Stimulated activated naive CD8-positive, alpha-beta T cell treated with anti-CD3 and anti-CD28 coated beads, Interleukin-15, Interleukin-2, amounts not matched to agents 100 U/mL and 50 U/mL, for 24 hours (primary cell): ENCODE measurements at regions not wholly inside any gene's neighbourhood (a gene's known extent, or its start where the extent isn't known, plus 50 kb on each side); places are given as distances from the start of the nearest gene placed in this dataset.
A peak's percentile ranks its signal among the peaks of the same experiment; 100 is the strongest.

Experiments
- ATAC-seq: fragments of 150-1000 bp; cut with Tn5 transposase; one replicate; pipeline ENCODE4 v1.10.0; 2021
- DNase-seq: peaks from one replicate; pipeline ENCODE4 v3.0.0; 2021

DNA sequence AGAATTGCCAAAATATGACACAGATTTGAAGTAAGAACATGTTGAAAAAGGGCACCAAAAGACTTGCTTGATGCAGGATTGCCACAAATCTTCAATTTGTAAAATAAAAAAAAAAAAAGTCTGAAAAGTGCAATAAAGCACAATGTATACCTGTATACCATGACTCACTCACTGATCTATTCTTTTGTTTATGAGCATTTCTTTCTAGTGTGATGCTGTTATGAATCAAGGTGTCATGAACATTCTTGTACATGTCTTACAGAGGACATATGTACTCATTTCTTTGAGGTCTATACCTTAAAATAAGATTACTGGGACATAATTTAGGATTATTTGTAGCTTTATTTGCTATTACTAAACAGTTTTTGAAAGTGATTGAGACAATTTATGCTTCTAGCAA lies 464.9 kb upstream of the RBMS3 start:
- no peak for DNase-seq
- ATAC-seq = no peak

DNA sequence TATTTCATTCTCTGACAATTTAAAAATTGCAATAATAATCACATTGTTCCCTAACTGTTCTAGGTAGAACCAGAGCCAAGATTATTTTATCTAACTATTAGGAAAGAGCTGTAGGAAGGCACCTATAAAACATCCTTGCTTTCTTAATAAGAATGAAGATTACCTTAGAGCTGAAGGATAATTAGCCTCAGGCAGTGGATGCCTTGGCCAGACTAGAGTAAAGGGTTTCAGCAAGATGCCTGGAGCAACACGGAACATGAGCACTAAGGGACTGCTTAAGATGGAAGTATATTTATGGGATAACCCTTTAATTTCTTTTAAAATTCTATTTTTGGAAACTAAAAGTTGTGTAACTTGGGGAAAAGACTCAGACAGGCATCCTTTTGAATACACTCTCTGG lies 456.6 kb upstream of the RBMS3 start:
- no peak for ATAC-seq
- no peak for DNase-seq

DNA sequence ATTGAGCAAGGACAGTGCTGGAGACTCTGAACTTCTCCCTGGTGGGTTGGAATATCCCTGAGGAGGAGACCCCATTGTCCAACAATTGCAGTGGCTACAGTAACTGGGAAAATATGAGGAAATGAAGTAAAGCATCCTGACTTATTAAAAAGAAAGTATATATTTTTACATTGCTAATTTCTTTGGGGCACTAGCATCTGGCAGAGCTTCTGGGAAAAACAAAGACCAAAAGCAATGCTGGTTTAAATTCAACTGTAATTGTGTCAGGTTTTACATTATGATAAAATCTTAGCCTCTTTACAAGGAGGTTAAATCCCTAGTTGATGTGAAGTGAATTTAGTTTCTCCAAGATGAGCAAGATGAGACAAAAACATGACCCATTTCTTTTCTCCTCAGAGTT lies 454.0 kb upstream of the RBMS3 start:
- no peak for ATAC-seq
- no peak for DNase-seq

DNA sequence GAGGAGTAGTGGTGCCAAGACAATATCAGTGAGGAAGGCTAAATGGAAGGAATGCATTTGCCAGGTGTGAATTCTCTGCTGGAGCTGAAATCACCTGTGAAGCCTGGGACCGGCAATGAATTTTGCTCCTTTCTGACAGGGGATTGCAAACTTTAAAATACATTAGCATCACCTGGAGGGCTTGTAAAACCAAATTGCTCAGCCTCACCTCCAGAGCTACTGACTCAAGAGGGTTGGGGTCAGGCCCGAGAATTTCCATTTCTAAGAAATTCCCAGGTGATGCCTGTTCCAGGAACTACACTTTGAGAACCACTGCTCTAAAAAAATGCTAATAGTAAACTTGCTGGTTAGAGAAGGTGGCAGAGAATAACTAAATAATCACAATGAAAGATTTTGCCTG lies 445.6 kb upstream of the RBMS3 start:
- DNase-seq (no peak), ATAC-seq (no peak)

DNA sequence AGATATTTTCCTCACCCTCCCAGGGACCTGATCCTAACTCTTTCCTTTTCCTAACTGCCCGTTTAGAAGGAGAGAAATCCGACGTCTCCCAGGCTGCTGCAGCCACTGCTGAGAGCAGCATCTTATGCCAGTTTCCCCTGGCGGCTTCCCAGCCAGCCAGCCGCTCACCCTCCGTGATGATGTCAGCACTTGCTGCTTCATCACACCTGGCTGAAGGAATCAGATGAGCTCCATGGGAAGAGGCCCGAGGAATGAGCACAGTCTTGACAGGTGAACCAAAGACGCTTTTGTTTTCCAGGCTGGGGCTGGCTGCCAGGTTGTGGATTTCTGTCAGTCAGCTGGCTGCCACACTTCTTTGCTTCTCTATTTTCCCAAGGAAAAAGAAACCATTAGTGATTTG lies 445.1 kb upstream of the RBMS3 start:
- DNase-seq = no peak
- ATAC-seq = no peak

DNA sequence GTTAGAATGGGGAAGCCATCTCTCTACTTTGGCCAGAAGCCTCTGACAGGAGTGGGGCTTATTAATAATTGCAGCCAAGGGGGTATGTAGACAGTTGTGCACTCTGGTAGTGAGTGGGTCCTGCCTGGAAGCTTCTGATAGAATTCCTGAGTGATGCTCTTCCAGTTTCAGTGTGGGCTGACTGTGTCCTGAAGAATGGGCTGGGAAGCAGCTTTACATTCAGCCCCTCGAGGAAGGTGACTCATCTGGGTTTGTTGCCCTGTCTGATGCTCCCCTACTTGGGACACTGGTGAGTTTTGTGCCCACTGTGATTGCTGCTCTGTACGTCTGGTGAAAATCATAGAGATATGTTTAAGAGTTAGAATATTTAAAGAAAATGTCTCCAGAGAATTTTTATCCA lies 444.7 kb upstream of the RBMS3 start:
- ATAC-seq (no peak), DNase-seq (no peak)

DNA sequence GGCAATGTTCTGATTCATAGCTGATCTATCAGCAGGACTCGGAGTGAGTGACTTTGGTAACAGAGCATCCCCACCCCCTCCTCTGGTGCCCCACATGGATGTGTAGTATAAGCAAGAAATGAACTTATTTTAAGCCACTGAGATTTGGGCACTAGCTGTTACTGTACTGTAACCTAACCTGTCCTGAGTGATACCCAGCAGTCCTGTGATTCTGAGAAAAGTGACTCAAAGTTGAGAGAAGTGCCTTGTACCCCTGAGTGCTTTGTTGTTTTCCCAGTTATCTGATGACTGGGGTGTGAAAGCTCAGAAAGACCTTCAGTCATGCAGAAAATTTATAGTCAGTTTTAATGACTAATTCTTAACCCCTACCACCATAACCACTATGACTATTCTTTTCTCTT lies 439.9 kb upstream of the RBMS3 start:
- ATAC-seq (peak; percentile 96), DNase-seq (peak; percentile 13)

DNA sequence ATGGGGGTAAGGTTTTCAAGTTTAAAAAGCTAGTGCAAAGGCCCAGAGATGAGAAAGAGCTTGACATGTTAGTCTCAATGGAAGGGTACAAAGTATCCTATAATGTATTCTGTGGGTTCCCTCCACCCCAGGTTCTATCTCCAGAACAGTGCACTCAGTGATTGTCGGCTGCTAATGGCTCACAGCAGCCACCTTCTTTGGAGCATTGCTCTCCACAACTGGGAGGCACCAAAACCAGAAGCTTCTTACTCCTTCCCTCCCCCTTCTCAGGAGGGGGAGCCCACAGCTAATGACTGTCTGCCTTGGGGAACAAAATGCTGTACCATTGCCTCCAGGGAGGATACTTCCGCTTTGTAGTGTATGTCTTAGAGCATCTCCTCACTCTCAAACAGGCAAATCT lies 439.4 kb upstream of the RBMS3 start:
- peak; percentile 2 for DNase-seq
- ATAC-seq = peak; percentile 27

DNA sequence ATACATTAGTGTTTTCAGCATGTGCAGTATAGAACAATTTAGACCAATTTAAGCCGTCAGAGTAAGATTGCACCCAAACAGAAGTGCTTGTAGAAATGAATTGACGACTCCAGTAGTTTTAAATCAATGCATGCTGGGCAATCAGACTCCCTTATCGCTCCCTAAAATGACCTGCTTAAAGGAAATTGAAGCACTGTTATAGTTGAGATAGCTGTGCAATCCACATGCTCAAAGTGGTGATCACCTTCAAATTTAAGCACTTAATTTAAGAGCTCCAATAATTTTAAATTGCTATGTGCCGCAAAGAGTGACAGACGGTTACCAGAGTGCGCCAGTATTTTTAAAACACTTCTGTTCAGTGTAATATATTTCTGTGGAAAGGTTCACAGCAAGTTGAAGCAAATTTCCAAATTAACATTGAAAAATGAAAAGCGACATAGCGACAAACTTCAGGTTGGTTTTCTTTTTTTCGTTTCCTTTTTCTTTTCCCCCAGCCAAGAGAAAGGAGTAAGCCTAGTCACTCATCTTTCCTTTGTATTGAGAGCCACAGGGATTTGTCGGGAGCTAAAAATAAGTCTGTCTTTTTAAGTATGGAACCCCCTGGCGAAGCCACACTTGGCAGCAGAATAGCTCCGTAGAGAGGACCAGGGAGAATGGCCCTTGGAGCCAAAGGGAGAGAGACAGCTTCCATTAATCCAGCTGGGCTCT lies 436.4 kb upstream of the RBMS3 start:
- DNase-seq = no peak
- no peak for ATAC-seq

DNA sequence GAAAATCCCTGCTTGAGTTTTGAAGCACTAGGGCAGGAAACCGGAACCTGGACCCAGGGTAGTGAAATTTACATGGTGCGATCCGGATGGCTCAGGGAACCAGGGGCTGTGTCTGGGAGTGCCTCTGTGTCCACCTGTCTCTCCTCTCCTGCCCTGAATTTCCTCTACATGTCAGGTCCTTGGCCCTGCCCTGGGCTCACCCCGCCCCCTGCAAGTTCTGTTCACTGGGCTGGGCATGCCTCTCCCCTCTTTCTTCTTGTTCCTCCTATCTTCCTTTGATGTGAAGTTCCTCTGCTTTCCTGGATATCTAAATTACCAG lies 435.9 kb upstream of the RBMS3 start:
- ATAC-seq = no peak

DNA sequence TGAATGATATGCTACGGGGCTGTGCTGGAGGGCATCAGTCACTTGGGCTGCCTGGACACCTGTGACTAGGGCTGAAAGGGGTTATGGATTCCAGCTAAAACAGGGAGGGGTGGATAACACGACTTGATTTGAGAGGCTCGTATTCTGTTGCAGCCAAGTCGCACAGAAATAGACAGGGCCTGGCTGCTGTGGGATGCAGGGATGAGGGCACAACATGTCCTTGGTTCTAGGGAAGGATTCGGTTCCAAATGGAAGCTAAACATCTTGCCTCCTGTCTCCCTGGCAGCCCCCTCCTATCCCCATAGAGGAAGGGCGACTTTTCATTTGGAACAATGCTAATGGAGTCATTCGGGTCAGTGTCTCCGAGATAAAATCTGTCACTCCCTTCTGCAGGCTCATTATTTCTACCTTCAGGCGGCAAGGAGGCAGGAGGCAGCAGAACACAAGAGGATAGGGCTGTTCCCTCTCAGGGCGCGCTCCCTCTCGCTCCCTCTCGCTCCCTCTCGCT lies 433.8 kb upstream of the RBMS3 start:
- DNase-seq = no peak

More for the DNA sequence above, 435.9 kb upstream of the RBMS3 start:
- no peak for DNase-seq

DNA sequence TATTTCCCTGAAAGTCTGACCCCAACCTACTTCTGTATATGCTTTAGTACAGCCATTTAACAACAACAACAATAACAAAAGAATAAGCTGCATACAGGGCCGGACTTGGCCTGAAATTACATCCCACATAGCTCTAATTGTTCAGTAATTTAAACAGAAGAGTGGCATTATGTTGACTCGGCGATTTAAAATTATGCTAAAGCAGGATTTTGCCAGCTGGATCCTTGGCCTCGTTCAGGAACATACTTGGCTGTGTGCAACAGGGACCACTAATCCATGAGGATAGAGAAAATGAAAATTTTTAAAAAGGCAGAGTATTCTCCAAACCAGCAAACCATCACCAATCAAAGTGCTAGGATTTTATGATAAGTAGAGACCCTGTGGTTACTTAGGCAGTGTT lies 433.1 kb upstream of the RBMS3 start:
- ATAC-seq = no peak
- DNase-seq = no peak

More for the DNA sequence above, 433.8 kb upstream of the RBMS3 start:
- ATAC-seq = no peak

DNA sequence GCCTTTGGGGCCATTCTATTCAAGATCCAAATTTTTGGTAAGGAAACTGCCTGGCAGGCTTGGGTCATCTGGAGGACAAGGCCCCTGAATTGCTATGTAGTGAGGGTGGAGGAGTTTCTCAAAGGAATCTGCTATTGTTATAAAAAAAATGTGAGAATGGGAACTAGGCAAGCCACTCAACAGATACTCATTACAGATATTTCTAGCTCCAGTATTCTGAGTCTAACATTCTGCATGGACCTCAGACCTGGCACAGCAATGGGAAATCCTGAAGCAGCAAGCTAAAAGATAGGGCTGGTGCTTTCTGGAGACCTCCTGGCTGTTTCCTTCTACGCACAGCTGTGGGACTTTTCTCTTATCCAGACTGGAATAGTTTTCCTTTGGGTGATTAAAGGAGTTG lies 430.7 kb upstream of the RBMS3 start:
- DNase-seq (no peak), ATAC-seq (no peak)

DNA sequence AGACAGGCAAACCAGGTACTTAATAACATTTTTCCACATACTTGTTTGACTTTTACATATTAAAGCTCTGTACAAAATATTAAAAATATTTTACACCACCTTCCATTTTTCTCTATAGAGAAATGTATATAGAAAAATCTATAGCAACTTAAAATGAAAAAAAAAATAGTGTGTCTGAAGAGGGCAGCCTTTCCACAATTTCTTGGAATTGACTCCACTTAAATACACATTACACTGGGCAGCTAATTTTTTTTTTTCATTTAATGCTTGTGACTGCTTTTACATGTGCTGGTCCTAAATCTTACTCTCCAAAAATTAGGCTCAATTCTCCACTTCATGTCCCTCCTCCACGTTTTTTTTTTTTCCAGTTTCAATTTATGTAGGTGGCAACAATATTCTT lies 427.0 kb upstream of the RBMS3 start:
- DNase-seq = no peak
- no peak for ATAC-seq

DNA sequence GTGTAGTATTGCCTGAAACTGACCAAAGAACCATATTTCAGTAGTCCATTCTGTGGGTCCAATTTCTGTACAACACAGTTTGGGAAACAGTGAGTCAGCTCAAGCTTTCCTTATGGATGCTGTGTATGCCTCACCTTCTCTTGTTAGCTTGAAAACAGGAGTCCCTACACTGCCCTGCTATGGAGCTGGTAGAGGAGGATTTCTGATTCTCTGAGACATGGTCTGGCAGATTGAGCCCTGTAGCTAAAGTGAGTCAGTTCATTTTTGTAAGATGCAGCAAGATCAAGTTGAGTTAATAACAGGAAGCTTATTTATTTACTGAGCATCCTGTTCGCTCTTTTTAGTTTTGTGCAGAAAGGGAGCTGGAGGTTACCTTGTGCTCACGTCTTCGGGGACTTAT lies 424.1 kb upstream of the RBMS3 start:
- ATAC-seq (no peak), DNase-seq (no peak)

DNA sequence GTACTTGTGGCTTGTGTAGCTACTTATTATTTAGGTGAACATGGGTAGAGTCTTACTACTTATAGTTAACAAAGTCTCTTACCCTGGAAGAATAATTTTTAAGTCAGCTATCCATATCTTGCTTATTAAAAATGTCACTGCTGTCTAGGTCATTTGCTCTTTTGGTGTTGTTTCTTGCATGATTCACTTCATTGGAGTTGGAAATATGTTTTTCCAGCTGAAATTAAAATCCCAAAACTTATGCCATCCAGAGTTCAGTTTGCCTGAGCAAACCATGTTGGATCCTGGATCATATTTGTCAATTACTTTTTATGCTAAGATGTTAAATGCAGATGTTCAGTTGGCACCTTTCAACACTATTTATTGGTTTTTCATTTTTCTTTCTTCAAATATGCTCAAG lies 421.0 kb upstream of the RBMS3 start:
- DNase-seq = no peak
- no peak for ATAC-seq

DNA sequence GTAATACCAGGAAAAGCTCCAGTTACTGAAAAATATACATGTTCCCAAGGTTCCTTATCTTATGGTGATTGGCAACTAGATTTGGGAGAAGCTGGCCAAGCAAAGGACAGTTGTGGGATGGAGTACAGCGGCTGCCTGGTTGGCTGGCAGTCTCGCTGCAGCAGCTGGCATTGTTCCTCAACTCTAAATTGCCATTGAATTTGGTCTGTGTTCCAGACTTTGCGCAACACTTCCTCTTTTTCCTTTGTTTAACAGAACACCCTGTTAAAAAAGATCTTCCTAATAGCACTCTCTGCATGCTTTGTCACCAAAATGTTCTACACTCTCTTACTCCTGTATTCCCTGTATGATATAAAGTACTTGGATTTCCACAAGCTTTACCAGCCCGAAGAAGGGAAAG lies 420.6 kb upstream of the RBMS3 start:
- ATAC-seq (no peak), DNase-seq (no peak)

DNA sequence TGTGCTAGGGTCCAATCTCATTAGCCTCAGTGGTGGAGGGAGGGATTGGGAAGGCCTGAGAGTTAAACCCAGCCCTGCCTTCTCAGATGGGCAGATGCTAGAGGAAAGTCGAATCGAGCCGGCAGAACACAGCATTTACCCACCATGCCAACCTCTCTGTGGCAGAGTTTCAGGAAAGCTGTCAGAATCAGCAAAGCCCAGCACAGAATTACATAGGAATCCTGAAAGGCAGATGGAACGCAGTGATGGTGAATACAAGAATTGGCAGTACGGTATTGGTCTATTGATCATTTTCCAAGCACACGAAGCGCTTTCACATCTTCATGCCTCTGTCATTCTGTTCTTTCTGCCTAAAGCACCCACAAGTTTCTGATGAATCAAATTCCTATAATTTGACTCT lies 417.7 kb upstream of the RBMS3 start:
- ATAC-seq = no peak
- no peak for DNase-seq

DNA sequence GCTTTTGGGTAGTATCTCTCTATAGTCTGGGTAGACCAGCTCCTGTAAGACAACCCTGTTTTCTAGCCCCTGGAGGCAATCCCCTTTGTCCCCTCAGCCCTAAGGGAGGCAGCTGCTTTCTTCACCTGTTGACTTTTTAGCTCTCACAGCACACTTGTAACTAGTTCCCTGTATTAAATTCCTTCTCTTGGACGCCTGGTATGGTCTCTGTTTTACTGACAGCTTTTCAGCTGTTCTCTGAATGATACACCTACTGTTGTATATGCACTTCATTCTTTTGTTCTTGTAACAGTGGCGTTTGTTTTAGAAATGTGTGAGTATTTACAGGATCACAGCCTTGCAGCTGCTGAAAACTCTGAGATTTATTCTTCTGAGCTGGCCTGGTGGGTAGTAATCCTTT lies 413.0 kb upstream of the RBMS3 start:
- ATAC-seq (no peak), DNase-seq (no peak)

DNA sequence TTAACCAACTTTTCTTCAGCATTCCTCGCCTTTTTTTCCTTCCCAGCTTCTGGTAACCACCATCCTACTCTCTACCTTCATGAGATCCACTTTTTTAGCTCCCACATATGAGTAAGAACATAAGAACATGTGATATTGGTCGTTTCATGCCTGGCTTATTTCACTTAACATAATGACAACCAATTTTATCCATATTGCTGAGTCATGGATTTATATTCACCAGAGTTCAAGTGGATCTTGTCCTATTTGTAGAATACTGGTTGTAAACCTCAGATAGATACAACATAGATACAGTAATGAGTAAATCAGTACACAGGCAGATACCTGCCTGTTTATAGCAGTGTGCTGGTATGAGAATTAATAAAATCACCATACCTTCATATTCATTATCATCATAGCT lies 412.0 kb upstream of the RBMS3 start:
- ATAC-seq = no peak
- no peak for DNase-seq

DNA sequence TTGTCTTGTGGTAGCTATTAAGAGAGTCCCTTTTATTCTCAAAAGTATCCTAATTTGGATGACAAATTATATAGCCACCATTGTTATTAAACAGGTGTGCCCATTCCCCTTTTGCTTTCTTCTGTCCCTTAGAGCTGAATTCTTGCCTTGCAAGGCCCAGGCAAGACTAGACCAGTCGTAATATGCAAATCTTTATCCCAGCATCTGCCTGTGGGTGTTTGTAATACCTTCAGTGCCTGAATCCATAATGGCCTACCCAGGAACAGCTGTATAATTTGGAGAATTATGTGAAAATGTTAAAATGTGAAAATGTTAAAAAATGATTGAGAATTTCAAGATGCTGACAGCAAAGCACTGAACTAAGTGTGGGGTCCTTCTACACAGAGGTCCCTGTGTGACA lies 403.0 kb upstream of the RBMS3 start:
- DNase-seq = no peak
- ATAC-seq = no peak

DNA sequence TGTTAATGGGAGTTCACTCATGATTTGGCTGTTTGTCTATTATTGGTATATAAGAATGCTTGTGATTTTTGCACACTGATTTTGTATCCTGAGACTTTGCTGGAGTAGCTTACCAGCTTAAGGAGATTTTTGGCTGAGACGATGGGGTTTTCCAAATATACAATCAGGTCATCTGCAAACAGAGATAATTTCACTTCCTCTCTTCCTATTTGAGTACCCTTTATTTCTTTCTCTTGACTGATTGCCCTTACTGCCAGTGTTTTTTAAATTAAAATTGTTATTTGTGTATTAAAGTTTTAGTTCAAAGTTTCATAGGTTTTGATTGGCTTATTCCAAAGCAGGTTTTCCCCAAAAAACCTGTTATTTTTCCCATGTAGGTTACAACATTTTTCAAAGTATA lies 390.5 kb upstream of the RBMS3 start:
- DNase-seq = no peak
- no peak for ATAC-seq

DNA sequence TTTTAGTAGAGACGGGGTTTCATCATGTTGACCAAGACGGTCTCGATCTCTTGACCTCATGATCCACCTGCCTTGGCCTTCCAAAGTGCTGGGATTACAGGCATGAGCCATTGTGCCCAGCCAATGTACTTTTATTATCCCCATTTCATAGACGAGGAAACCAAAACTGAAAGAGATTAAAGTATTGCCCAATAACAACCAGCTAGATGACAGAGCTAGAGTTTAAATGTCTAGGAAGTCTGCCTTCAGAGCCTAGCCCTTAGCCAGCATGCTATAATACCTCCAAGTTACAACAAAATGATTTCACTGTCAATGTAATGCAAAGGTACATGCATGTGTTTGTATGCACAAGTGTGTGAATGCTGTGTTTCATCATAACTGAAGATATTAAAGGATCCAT lies 389.4 kb upstream of the RBMS3 start:
- no peak for DNase-seq
- no peak for ATAC-seq

DNA sequence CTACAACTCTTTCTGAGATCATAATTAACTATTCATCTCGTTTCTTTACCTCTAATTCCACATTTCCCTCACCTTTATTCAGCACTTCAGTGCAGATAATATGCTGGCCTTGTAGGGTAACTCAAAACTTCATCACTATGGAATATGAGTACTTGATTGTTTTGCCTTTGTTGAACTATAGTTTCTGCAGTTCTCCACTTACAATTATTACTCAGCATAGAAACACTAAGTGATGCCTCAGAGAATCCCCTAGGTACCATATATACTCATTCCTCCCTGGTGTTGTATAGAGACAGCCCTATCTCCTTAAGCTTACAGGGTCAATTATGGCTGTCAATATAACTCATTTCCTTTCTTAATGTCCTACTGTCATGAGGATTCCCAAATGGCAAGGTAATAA lies 380.6 kb upstream of the RBMS3 start:
- no peak for DNase-seq
- ATAC-seq = no peak

DNA sequence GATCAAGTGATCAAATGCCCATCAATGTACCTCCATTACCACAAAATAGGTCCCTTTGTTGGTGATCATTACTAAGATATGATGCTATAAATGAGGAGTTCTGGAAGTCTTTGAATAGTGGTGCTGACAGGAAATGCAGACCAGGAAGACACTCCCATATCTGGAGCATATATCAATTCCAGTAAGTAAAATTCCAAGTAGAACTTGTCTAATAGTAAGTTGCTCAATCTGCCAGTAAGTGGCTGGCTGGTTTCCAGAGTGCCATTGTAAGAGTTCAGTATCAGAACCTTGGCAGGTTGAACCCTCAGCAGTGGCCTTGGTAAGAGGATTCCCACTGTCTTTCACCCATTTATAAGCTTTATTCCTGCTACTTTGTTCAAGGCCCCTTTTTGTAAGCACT lies 379.9 kb upstream of the RBMS3 start:
- ATAC-seq = no peak
- no peak for DNase-seq
